ENCODE measurements at regions not wholly inside any gene's neighbourhood (a gene's known extent, or its start where the extent isn't known, plus 50 kb on each side); places are given as distances from the start of the nearest gene placed in this dataset.

- TF ChIP-seq CTCF (IDR thresholded peaks at IDR 0.05; ENCODE audit: low read length) (no peak), EZH2 (IDR thresholded peaks at IDR 0.05; ENCODE audit: borderline replicate concordance, low read length) (no peak)
These were observed 81.1 kb upstream of the RORB start for GRCh38 chr9:74415995-74416394.
